HG03565 (cell line): ENCODE measurements at regions not wholly inside any gene's neighbourhood (a gene's known extent, or its start where the extent isn't known, plus 50 kb on each side); places are given as distances from the start of the nearest gene placed in this dataset.

ENCODE experiments used
- ATAC-seq: cut with Tn5 transposase; IDR thresholded peaks from one replicate; pipeline ENCODE4 v1.9.1; 2021; ENCODE audit warnings: mild to moderate bottlenecking, moderate library complexity; ENCODE audit not compliant: unreplicated experiment

DNA sequence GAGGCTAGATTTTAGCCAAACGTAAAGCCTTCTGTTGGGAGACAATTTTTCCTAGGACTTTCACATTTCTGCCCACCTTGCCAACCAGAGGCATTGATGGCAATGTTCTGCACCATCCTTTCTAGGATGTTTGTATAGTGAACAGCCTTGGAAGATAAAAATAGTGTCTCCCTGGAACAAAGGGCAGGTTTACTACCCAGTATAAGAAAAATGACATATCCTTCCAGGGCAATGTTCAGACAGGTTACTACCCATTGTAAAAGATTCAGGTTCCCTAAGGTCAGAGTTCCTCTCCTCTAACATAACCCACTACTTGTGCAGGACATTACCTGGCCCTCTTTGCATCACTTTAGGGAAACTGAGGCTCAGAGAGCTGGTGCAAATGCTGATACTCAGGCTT is 248.2 kb upstream of the VEPH1 start:
- no peak for ATAC-seq

DNA sequence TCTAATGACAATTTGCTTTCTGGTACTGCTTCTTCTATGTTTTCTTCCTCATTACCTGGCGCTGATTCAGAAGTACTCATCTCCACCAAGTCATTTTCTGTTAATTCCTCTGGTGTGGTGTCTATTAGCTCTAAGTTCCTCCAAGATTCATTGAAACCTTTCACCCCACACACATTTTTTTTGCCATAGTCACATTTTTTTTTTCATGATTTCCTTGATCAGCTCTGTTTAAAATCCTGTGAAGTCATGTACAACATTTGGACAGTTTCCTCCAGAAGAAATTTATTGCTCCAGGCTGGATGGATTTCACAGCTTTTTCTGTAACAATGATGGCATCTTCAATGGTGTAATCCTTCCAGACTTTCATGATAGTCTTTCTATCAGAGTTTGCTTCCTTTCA is 243.2 kb upstream of the VEPH1 start:
- no peak for ATAC-seq

DNA sequence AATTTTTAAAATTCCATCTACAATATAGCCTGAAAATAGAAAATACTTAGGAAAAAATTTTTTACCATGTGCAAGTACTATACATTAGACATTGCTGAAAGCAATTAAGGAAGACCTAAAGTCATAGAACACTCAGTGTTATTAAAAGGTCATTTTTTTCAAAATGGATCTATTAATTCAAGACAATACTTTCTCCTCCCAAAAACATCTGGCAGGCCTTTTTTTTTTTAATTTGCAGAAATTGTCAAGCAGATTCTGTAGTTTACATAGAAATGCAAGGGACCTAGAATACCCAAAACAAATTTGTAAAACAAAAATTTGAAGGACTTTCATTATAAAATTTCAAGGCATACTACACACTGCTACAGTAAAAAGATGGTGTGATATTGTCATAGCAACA is 238.4 kb upstream of the VEPH1 start:
- ATAC-seq: no peak

DNA sequence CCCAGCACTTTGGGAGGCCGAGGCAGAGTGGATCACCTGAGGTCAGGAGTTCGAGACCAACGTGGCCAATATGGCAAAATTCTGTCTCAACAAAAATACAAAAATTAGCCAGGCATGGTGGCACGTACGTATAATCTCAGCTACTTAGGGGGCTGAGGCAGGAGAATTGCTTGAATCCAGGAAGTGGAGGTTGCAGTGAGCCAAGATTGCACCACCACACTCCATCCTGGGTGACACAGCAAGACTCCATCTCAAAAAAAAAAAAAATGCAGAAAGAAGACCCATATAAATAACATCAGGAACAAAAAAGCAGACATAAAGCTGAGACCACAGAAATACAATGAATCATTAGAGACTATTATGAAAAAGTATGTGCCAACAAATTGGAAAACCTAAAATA is 235.2 kb upstream of the VEPH1 start:
- no peak for ATAC-seq

DNA sequence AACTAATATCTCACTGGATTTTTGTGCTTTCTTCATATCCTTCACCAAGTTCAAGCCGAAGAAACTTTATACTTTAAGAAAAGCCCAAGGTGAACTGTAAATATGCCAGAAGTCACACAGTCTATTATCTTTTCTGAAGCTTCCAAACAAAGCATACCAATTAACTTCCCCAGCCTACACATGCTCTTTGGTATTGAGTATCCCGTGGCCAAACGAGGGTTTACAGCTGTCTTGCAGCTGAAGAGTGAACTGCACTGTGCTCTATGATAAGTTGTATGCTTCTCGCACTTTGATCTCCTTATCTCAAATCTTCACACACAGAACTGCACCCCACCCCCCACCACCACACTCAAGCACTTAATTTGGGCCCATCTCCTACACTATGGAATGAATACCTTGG is 215.6 kb upstream of the VEPH1 start:
- ATAC-seq: no peak

DNA sequence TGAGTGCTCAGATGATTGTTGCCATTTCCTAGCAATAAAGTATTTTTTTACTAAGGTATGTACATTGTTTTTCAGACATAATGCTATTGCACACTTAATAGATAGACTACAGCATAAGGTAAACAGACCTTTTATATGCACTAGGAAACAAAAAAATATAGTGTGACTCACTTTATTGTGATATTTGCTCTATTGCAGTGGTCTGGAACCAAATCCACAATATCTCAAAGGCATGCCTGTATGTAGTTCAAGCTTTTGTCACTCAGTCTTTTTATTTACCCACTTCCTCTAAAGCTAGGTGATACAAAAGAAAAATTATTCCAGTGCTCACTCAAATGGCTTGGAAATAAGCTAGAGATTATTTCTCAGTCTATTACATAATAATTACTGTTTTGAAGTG is 209.9 kb upstream of the VEPH1 start:
- no peak for ATAC-seq

DNA sequence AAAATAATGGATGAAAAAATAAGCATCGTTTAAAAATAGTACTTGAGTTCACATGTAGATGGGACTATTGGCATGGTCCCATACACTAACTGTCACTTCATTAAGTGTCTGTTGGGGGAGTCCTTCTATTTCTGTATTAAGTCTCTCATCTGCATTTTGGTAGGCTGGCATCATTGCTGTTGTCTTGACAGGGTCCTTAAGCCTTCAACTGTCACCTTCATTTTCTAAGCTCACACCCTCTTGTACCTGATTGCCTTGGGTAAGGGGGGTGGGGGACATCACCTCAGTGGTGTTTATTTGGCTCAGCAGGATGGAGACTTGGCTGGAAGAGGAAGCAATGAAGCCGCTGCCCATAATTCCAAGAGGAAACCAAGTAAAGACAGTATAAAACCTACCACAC is 202.0 kb upstream of the VEPH1 start:
- ATAC-seq: no peak

DNA sequence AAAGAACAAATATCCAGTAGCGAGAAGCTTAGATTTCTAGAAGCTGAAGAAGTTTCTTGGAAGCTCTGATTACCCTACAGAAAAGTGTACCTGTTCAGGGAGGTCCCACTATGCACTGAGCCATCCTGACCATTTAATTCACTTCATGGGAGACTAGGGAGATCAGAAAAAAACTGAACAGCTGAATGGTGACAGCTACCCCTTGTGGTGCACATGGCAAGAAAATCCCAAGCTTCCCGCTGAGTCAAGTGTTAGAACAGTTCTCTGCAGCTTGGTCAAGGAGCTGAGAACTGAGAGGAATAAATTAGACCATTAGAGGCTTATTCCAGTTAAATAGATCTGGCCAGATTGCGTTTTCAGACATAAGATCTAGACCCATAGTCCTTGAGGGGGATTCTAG is 197.2 kb upstream of the VEPH1 start:
- ATAC-seq: no peak

DNA sequence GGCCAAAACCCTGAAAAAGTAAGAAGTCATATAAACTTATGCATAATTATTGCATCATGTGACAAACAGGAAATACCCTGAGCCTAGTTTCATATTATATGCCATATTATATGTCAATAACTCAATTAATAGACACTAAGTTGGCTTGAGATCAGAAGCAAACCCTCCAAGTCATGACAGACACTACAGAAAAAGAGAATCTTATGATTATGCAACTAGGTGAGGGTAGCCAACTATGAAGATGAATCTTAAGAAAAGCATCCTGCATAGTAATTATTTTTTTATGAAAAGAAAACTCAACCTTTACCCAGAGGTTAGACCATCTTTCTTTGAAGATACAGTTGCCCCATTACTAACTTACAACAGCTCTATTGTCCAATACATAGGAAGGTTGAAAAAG is 192.4 kb upstream of the VEPH1 start:
- no peak for ATAC-seq

DNA sequence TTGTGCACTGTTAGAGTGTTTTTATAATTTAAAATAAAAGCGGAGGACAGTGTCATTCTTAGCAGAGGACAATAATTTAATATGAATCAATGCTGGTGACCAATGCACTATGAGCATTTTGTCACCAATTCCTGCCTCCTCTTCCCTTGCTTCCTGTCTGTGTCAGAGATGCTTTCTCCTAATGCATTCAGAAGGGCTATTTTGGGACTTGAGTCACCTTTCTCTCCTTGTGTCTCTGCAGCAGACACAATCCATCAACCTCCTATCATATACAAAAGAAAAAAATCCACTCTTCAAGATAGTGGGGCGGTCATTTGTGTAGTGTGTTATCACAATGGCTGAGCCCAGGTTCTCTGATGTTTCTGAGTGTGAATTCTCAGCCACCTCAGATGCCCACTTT is 191.9 kb upstream of the VEPH1 start:
- ATAC-seq: no peak

DNA sequence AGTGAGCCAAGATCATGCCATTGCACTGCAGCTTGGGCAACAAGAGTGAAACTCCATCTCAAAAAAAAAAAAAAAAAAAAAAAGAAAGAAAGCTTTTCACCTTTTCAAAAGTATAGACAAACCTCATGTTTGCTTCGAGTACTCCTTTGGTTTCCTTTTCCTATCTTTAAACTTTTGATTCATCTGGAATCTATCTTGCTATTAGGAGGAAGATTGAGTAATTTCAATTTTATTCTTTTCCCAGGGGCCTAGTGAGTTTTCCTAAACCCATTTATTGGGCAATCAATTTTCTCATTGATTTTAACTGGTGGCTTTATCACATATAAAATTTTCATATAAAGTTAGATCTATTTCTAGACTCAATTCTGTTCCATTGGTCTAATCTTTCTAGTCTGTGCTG is 190.5 kb upstream of the VEPH1 start:
- ATAC-seq: no peak

DNA sequence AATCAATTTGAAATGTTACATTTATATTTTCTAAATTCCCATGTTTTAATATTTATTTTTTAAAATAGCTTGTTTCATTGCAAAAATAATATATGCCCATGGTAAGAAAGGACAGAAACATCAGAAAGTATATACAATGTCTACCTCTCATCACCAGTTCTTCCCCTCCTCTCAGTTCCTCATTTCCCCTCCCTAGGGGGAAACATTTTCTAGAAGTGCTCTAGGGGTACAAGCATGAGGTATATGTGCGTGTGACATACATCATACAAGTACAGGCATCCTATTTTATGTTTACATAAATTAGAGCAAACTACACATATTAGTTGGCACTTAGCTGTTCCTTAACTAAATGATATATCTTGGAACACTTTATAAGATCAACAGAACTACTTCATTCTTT is 189.3 kb upstream of the VEPH1 start:
- no peak for ATAC-seq

DNA sequence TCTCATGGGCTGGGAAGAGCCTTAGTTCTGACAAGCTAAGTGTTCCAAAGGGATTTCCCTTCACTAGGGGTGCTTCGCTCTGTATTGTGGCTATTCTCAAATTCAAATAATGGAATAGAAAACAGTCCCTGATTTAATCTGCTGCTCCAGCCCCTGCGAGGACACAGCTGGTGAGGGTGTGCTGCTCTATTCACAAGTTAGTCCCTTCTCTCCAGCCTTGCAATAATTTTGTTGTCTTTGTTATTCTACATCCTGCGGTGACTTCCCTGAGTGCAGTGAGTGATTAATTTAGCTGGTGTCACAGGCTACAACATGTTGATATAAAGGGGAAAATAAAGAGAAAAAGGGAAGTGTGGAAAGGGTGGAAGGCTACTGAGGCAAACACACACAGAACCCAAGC is 180.5 kb upstream of the VEPH1 start:
- no peak for ATAC-seq

DNA sequence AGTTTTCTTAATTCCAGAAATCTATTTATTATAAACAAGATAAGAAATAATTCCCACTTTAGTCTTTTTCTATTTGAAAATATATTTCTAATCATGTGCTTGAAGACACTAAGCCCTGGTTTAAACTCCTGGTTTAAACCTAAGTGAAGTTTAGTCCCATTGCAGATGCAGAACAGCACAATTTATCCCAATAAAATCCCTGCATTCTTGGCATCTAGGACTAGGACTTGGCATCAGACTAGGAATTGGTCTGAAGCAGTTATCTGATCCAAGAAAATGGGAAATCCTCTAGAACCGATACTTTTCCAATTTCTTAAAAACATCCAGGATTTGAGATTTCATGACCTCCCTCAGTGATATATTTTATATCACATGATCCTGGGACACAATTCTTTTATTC is 168.8 kb upstream of the VEPH1 start:
- ATAC-seq: no peak

DNA sequence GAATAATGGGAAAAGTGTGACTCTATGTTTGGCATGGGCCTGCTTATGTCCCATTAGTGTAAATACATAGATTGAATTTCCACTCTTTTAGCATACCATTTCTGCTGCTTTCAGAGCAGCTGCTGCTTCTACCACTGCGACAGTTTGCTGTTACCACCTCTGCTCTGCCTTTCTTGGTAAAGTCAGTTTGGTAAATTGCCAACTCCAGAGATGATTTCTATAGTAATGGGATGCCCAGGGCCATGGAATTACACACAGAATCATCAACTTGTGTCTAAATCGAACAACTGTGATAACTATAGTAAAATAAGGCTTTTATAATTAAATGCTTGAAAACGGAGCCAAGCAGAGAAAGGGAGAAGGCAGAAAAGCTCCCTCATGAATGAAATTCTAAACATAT is 168.4 kb upstream of the VEPH1 start:
- no peak for ATAC-seq

DNA sequence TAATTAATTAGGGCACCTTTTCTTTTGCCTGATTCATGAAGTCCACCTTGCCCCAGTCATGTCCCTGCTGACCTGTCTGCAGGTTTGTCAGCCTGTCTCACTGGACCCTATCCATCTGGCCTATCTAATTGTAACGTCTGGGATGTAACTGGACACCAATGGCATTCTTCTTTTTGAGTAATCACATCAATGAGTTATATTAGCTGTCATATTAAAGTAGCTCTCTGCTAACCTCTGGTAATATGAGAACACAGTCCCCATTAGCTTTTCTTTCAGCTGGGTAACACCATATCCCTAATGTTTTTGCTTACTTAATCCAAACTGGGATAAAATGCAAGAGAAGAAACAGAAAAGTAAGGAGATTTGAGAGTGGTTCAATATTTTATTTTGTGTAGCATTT is 166.2 kb upstream of the VEPH1 start:
- no peak for ATAC-seq

DNA sequence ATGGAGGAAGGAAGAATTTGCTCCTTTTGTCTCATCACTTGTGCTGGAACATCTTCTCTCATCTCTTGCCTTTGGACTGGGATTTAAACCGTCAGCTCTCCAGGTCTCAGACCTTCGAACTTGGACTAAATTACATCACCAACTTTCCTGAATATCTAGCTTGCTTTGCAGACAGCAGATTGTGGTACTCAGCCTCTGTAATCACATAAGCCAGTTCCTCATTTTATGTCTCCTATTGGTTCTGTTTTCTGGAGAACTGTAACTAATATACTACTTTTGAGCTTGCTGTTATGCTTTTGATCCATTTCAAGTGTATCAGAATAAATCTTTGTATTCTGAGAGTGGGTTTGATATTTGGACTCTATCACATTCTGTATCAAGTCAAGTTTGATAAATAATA is 164.3 kb upstream of the VEPH1 start:
- ATAC-seq: no peak

DNA sequence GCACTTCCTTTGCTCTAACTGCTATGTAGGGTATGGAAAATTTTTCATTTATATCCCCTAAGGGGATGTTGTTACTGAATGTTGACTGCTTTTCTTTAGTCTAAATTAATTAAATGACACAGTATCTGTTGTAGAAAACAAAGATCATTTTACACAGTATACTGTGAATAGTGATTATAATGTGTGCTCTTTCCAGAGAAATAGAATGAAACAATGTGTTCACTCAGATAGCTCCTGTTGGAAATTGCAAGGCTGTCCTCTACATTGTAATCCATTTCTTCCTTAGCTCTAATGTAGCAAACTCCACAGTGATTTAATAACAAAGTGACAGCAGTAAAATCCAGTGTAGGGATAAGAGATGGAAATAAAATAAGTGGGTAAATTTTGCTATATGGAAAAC is 159.0 kb upstream of the VEPH1 start:
- ATAC-seq: no peak

DNA sequence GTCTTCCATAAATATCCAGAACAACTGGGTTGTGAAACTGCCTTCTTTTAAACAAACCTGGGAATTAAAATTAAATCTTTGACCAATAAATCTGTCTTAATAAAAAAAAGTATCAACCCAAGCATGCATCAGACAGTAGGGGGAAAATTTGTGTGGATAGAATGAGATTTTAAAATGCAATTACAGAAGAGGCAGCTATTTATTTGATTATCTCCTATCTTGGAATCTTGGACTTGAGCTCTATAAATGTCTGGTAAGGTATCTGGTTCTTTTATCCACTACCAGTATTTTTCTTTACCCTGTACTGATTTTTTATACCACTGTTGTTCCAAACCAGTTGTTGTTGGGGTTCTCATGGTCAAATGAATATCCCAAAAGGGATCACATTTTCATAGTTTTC is 157.6 kb upstream of the VEPH1 start:
- no peak for ATAC-seq

DNA sequence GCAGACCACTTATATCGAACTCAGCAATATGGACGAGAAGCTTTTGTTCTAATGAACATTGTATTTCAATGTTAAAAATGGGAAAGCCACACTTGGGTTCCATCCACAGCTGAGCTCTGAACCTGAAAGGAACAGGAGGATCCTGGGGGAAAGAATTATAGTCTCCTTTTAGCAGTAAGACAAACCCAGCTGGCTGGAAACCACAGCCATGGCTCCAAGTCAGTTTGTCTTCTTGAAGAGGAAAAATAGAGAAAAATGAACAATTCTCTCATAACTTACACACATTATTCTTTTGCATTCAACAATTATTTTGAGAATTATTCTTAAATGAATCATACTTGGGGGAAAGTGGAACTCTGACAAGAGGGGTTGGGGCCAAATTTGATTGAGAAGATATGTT is 149.2 kb upstream of the VEPH1 start:
- no peak for ATAC-seq

DNA sequence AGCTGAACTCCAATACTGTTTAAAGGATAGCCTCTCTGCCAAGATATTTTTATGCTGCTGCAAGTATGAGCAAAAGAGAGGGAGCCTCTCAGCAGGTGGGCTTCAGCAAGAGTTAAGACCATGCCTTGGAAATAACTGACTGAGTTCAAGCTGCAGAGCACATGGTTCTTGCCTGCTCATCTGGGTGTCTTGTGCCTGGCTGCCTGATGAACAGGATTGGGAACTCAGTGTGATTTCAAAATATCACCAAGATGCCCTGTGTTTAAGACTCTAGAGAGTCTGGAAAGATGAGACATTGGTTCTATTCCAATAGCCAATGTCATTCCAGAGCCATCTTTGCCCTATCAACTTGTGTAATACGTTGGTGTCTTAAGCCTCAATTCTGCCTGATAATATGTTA is 147.5 kb upstream of the VEPH1 start:
- no peak for ATAC-seq

DNA sequence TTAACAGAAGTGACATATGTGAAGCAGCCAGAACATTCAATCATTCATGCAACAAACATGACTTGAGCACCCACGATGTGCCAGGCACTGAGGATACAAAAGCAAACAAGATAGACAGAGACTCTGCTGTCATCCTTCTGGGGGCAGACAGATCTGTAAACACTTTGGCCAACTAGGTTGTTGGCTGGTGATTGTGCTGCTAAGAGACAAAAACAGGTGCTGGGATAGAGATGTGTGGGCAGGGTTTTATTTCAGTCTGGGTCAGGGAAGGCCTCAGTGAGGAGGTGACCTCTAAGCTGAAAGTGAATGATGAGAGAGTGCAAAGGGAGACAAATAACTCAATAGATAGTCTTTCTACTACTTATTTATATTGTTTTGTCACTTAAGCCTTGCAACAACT is 147.0 kb upstream of the VEPH1 start:
- no peak for ATAC-seq

DNA sequence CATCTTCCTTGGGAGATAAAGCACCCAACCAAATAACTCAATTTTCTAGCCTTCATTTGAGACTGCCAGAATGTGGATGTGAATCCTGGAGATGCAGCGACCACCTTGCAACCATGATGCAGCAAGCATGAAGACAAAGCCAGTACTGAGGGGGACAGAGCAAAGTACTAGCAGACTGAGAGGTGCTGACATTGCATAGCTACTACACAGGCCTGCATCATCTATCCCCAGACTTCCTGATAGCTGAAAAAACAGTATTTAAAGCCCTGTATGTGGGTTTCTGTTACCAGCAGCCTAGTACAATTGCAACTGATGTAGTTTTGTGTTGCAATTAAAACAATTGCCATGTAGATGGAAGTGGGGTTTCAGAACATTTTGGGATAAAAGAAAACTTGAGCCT is 146.3 kb upstream of the VEPH1 start:
- ATAC-seq: no peak

DNA sequence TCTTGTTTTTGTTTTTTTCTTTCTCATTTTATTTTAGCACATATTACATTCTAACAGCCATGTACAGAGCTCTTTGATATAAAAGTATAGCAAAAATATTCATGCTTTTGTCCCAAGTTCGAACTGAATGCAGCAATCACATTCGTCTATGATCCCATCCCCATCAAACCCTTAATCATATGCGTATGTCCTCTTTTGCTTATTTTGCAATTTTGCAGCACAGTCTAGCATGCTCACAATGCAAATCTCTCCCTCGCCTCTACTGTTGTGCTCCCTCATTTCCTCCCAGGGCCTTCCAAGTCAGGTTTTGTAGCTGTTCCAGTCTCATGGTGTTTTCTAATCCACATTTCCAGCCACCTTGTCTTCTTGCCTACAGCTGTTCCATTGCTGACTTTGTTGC is 144.6 kb upstream of the VEPH1 start:
- ATAC-seq: no peak
